GM23338 (cell line): ENCODE measurements at regions not wholly inside any gene's neighbourhood (a gene's known extent, or its start where the extent isn't known, plus 50 kb on each side); places are given as distances from the start of the nearest gene placed in this dataset.

ENCODE experiments used
- ATAC-seq: fragments of 200-7000 bp; cut with Tn5 transposase; 3 replicates; pipeline ENCODE4 v1.9.1; 2020
- DNase-seq: peaks from one replicate; pipeline ENCODE4 v3.0.0-alpha.2; 2015; ENCODE audit warnings: low spot score
- H2AFZ ChIP-seq: fragments of 200-600 bp; sonication (generic); 2 replicates; pipeline ENCODE4 v1.8.0; 2016; ENCODE audit warnings: antibody characterized with exemption, mild to moderate bottlenecking, moderate library complexity
- H3F3A ChIP-seq: fragments of 200-600 bp; sonication (generic); replicated peaks from 2 replicates; pipeline ENCODE4 v1.8.0; 2017; ENCODE audit warnings: antibody characterized with exemption, mixed run types, low read depth
- H3K27ac ChIP-seq: fragments of 200-600 bp; sonication (generic); 2 replicates; pipeline ENCODE4 v1.6.1; 2016; ENCODE audit warnings: low read depth
- H3K27me3 ChIP-seq: fragments of 200-600 bp; sonication (generic); 2 replicates; pipeline ENCODE4 v1.8.0; 2016; ENCODE audit warnings: mild to moderate bottlenecking, mixed run types, moderate library complexity; ENCODE audit not compliant: insufficient read depth
- H3K36me3 ChIP-seq: fragments of 200-600 bp; sonication (generic); 2 replicates; pipeline ENCODE4 v1.8.0; 2016; ENCODE audit warnings: mild to moderate bottlenecking; ENCODE audit not compliant: insufficient read depth
- H3K4me1 ChIP-seq: fragments of 200-600 bp; sonication (generic); 2 replicates; pipeline ENCODE4 v1.8.0; 2016; ENCODE audit warnings: mild to moderate bottlenecking, moderate library complexity; ENCODE audit not compliant: insufficient read depth
- H3K4me2 ChIP-seq: fragments of 200-600 bp; sonication (generic); 2 replicates; pipeline ENCODE4 v1.7.1; 2017; ENCODE audit warnings: mixed run types
- H3K4me3 ChIP-seq: fragments of 200-600 bp; sonication (generic); 2 replicates; pipeline ENCODE4 v1.6.1; 2016; ENCODE audit warnings: mixed run types
- H3K79me2 ChIP-seq: fragments of 200-600 bp; sonication (generic); replicated peaks from 2 replicates; pipeline ENCODE4 v1.8.0; 2017; ENCODE audit warnings: mild to moderate bottlenecking; ENCODE audit not compliant: insufficient read depth
- H3K9me2 ChIP-seq: fragments of 200-600 bp; sonication (generic); 2 replicates; pipeline ENCODE4 v1.8.0; 2017; ENCODE audit not compliant: insufficient read depth
- H4K20me1 ChIP-seq: fragments of 200-600 bp; sonication (generic); replicated peaks from 2 replicates; pipeline ENCODE4 v1.8.0; 2017; ENCODE audit warnings: mild to moderate bottlenecking; ENCODE audit not compliant: insufficient read depth
- H3K27ac Mint-ChIP-seq: 2 replicates; pipeline ENCODE4 v1.8.0; 2020; ENCODE audit warnings: inconsistent platforms, mild to moderate bottlenecking, moderate library complexity, mixed read lengths
- H3K27me3 Mint-ChIP-seq: 3 replicates; pipeline ENCODE4 v1.8.0; 2022; ENCODE audit warnings: low read depth, mild to moderate bottlenecking, moderate library complexity, mixed read lengths, inconsistent platforms; ENCODE audit not compliant: insufficient read depth, poor library complexity
- H3K36me3 Mint-ChIP-seq: 3 replicates; pipeline ENCODE4 v1.8.0; 2021; ENCODE audit warnings: low read depth, mild to moderate bottlenecking, inconsistent platforms, moderate library complexity, mixed read lengths
- H3K4me1 Mint-ChIP-seq: 3 replicates; pipeline ENCODE4 v1.8.0; 2020; ENCODE audit warnings: mild to moderate bottlenecking, inconsistent platforms, mixed read lengths
- H3K4me3 Mint-ChIP-seq: 3 replicates; pipeline ENCODE4 v1.8.0; 2021; ENCODE audit warnings: moderate library complexity, mild to moderate bottlenecking, inconsistent platforms, mixed read lengths
- H3K9me3 Mint-ChIP-seq: 3 replicates; pipeline ENCODE4 v1.8.0; 2020; ENCODE audit warnings: moderate library complexity, mild to moderate bottlenecking, inconsistent platforms, mixed read lengths
- CREB1 ChIP-seq: fragments of 250-450 bp; sonication (Bioruptor Pico); IDR thresholded peaks from 2 replicates; pipeline ENCODE4 v1.5.0; 2020; ENCODE audit warnings: low read depth, mild to moderate bottlenecking, moderate library complexity
- CTCF ChIP-seq, 2 experiments: fragments of 200-600 bp in 1 of 2; sonication (generic) in 1 of 2; conservative IDR thresholded peaks; 2 replicates each; pipeline versions ENCODE4 v1.5.1 to v1.6.1; 2016 to 2017; ENCODE audit warnings: antibody characterized with exemption in 2 of 2, low read depth in 2 of 2, mild to moderate bottlenecking in 2 of 2, moderate library complexity in 1 of 2
- EZH2 ChIP-seq: fragments of 200-600 bp; sonication (generic); IDR thresholded peaks from one replicate; pipeline ENCODE4 v1.8.0; 2017; ENCODE audit warnings: antibody characterized with exemption, mild to moderate bottlenecking, low read depth; ENCODE audit not compliant: unreplicated experiment
- JUNB ChIP-seq: IDR thresholded peaks from one replicate; pipeline ENCODE4 v1.6.1; 2016; ENCODE audit warnings: antibody characterized with exemption; ENCODE audit not compliant: unreplicated experiment
- NANOG ChIP-seq: IDR thresholded peaks from 2 replicates; pipeline ENCODE4 v1.6.1; 2016; ENCODE audit warnings: antibody characterized with exemption, borderline replicate concordance
- STAT1 ChIP-seq: IDR thresholded peaks from one replicate; pipeline ENCODE4 v1.6.1; 2016; ENCODE audit warnings: antibody characterized with exemption; ENCODE audit not compliant: unreplicated experiment
- ZNF331 ChIP-seq: fragments of 250-450 bp; sonication (Bioruptor Pico); IDR thresholded peaks from 2 replicates; pipeline ENCODE4 v1.5.0; 2020; ENCODE audit warnings: low read depth, mild to moderate bottlenecking, moderate library complexity
- ZNF462 ChIP-seq: fragments of 250-450 bp; sonication (Bioruptor Pico); IDR thresholded peaks from 2 replicates; pipeline ENCODE4 v1.5.0; 2020; ENCODE audit warnings: mild to moderate bottlenecking, moderate library complexity

GRCh38 chr12:98073610-98074009 is 441.8 kb upstream of the TMPO start:
- TF ChIP-seq EZH2 (no peak), JUNB (no peak), STAT1 (no peak), CREB1 (CRISPR knock-in tag) (no peak), NANOG (no peak)
- H3K36me3 Mint-ChIP-seq: no peaks in the 10 kb centered on the region
- DNase-seq: no peak
- H3K36me3 ChIP-seq: no peaks in the 10 kb centered on the region
- no peak overlapping the region for H3K4me3 Mint-ChIP-seq
- no peaks in the 10 kb centered on the region for H4K20me1 ChIP-seq
- ATAC-seq: no peak
- H3K79me2 ChIP-seq: no peaks in the 10 kb centered on the region
- H3K4me1 Mint-ChIP-seq: peaks cover 5% of the 10 kb centered on the region; the same call in 2 of the 3 replicates
- peaks cover 32% of the 10 kb centered on the region for H3K9me2 ChIP-seq
- H3K27me3 ChIP-seq: no peaks in the 10 kb centered on the region
- no peak overlapping the region for H3K27ac Mint-ChIP-seq
- no peaks in the 10 kb centered on the region; the same call in 1 of the 2 replicates for H3K4me1 ChIP-seq
- H3K4me2 ChIP-seq: no peak overlapping the region
- H3F3A ChIP-seq: no peaks in the 10 kb centered on the region
- no peaks in the 10 kb centered on the region for H3K9me3 Mint-ChIP-seq
- H3K27ac ChIP-seq: no peak overlapping the region
- H2AFZ ChIP-seq: no peak overlapping the region
- H3K27me3 Mint-ChIP-seq: no peaks in the 10 kb centered on the region
- H3K4me3 ChIP-seq: no peak overlapping the region

GRCh38 chr12:98074286-98074685 is 441.1 kb upstream of the TMPO start:
- TF ChIP-seq CTCF (conservative IDR thresholded peaks at IDR 0.05; ENCODE audit: low read depth in 2 of 2): no peak
- Mint-ChIP-seq H3K27me3 (no peaks in the 10 kb centered on the region), H3K4me1 (peaks cover 5% of the 10 kb centered on the region; the same call in 2 of the 3 replicates), H3K4me3 (no peak overlapping the region), H3K9me3 (no peaks in the 10 kb centered on the region), H3K27ac (no peak overlapping the region), H3K36me3 (no peaks in the 10 kb centered on the region)
- DNase-seq: no peak
- Histone ChIP-seq H3K4me3 (no peak overlapping the region), H3K4me1 (no peaks in the 10 kb centered on the region; the same call in 1 of the 2 replicates), H3K4me2 (no peak overlapping the region), H3K36me3 (no peaks in the 10 kb centered on the region), H2AFZ (no peak overlapping the region), H3F3A (no peaks in the 10 kb centered on the region), H3K27me3 (no peaks in the 10 kb centered on the region), H3K27ac (no peak overlapping the region), H3K9me2 (peaks cover 32% of the 10 kb centered on the region), H4K20me1 (no peaks in the 10 kb centered on the region), H3K79me2 (no peaks in the 10 kb centered on the region)
- no peak for ATAC-seq

- peaks cover 2% of the 10 kb centered on the region; the same call in 1 of the 3 replicates for H3K9me3 Mint-ChIP-seq
- no peak overlapping the region for H3K4me3 ChIP-seq
- H3K4me1 ChIP-seq: no peaks in the 10 kb centered on the region
- H3K27ac ChIP-seq: no peak overlapping the region
- H3K4me2 ChIP-seq: no peak overlapping the region
- no peak overlapping the region for H2AFZ ChIP-seq
- no peak for ATAC-seq
- DNase-seq: no peak
- H3K27ac Mint-ChIP-seq: no peak overlapping the region
- no peaks in the 10 kb centered on the region for H3K36me3 ChIP-seq
- H3K79me2 ChIP-seq: no peaks in the 10 kb centered on the region
- no peaks in the 10 kb centered on the region for H4K20me1 ChIP-seq
- H3K27me3 Mint-ChIP-seq: no peaks in the 10 kb centered on the region
- no peak overlapping the region for H3K4me3 Mint-ChIP-seq
- no peaks in the 10 kb centered on the region for H3F3A ChIP-seq
- H3K4me1 Mint-ChIP-seq: no peaks in the 10 kb centered on the region
- H3K36me3 Mint-ChIP-seq: no peaks in the 10 kb centered on the region
- H3K9me2 ChIP-seq: peaks cover 24% of the 10 kb centered on the region
- H3K27me3 ChIP-seq: no peaks in the 10 kb centered on the region
- TF ChIP-seq STAT1 (no peak), ZNF331 (CRISPR knock-in tag) (no peak), NANOG (no peak), ZNF462 (CRISPR knock-in tag) (no peak)
Observed at GRCh38 chr12:98084391-98084790, 431.0 kb upstream of the TMPO start.
